Parathyroid adenoma (tissue), 2 donors: ENCODE measurements at regions not wholly inside any gene's neighbourhood (a gene's known extent, or its start where the extent isn't known, plus 50 kb on each side); places are given as distances from the start of the nearest gene placed in this dataset.
A peak's percentile ranks its signal among the peaks of the same experiment; 100 is the strongest.

Source experiments
- H2AFZ ChIP-seq: fragments of 300-600 bp; sonication (generic); one replicate; pipeline ENCODE4 v1.7.0; 2017; ENCODE audit warnings: antibody characterized with exemption, mild to moderate bottlenecking
- H3K27ac ChIP-seq: fragments of 300-600 bp; sonication (generic); one replicate; pipeline ENCODE4 v1.7.0; 2017
- H3K27me3 ChIP-seq: fragments of 300-600 bp; sonication (generic); one replicate; pipeline ENCODE4 v1.7.0; 2017; ENCODE audit warnings: low read length; ENCODE audit not compliant: control insufficient read depth, insufficient read depth
- H3K36me3 ChIP-seq: fragments of 300-600 bp; sonication (generic); one replicate; pipeline ENCODE4 v1.7.0; 2017; ENCODE audit warnings: low read length; ENCODE audit not compliant: control insufficient read depth, insufficient read depth
- H3K4me1 ChIP-seq: fragments of 300-600 bp; sonication (generic); one replicate; pipeline ENCODE4 v1.7.0; 2017; ENCODE audit warnings: control low read depth
- H3K4me2 ChIP-seq: fragments of 300-600 bp; sonication (generic); one replicate; pipeline ENCODE4 v1.7.0; 2017; ENCODE audit warnings: low read length
- H3K4me3 ChIP-seq: fragments of 300-600 bp; sonication (generic); one replicate; pipeline ENCODE4 v1.7.0; 2017; ENCODE audit warnings: low read depth, low read length
- H3K79me2 ChIP-seq: fragments of 300-600 bp; sonication (generic); one replicate; pipeline ENCODE4 v1.7.0; 2017; ENCODE audit warnings: control low read depth
- H3K9ac ChIP-seq: fragments of 300-600 bp; sonication (generic); one replicate; pipeline ENCODE4 v1.7.0; 2017; ENCODE audit warnings: mild to moderate bottlenecking
- H3K9me3 ChIP-seq: fragments of 300-600 bp; sonication (generic); one replicate; pipeline ENCODE4 v1.7.0; 2017; ENCODE audit warnings: low read length; ENCODE audit not compliant: control insufficient read depth
- TF ChIP-seq, protein P1 (sequence below): fragments of 300-600 bp; sonication (generic); IDR thresholded peaks from one replicate; pipeline ENCODE4 v1.7.0; 2017; ENCODE audit warnings: antibody characterized with exemption, mild to moderate bottlenecking
- donor health status: primary hyperparathyroidism.

DNA sequence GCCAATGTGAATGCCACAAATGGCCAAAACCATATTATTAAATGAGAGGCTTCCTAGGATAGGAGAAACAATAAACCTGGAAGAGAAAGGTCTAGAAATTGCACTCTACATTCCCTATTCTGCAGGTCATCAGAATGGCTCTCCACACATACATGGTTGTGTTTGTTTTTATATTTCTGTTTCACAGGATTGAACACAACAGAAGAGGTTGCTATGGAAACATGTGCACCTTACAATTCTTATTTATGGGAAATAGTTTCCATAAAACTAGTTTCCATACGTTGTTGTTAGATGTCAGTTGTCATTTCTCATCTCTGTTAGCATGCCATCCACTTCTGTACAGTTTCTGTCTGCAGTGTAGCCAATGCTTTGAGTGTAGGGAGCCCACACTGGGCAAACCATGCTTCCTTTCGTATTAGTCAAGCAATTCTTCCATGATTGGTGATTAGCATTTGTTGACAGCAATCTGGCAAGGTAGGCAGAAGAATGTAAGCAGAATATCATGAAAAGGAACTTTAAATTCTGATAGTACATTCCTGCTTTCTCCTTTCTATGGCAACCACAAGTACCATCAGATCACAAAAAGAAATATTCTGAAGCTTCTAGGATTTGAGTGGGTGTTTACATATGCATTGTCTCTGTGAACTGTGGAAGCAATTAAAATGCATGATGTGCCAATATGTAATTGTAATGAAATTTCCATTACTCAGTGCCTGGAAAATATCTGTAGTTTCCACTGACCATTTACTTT lies 141.6 kb upstream of the AVPR1A start:
- no peaks in the 10 kb centered on the region for H3K4me1 ChIP-seq
- no peaks in the 10 kb centered on the region for H3K79me2 ChIP-seq
- no peaks in the 10 kb centered on the region for H3K36me3 ChIP-seq
- no peak overlapping the region for H3K4me2 ChIP-seq
- no peak overlapping the region for H3K4me3 ChIP-seq
- TF ChIP-seq, protein P1, sequence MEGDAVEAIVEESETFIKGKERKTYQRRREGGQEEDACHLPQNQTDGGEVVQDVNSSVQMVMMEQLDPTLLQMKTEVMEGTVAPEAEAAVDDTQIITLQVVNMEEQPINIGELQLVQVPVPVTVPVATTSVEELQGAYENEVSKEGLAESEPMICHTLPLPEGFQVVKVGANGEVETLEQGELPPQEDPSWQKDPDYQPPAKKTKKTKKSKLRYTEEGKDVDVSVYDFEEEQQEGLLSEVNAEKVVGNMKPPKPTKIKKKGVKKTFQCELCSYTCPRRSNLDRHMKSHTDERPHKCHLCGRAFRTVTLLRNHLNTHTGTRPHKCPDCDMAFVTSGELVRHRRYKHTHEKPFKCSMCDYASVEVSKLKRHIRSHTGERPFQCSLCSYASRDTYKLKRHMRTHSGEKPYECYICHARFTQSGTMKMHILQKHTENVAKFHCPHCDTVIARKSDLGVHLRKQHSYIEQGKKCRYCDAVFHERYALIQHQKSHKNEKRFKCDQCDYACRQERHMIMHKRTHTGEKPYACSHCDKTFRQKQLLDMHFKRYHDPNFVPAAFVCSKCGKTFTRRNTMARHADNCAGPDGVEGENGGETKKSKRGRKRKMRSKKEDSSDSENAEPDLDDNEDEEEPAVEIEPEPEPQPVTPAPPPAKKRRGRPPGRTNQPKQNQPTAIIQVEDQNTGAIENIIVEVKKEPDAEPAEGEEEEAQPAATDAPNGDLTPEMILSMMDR, result no peak
- no peak overlapping the region for H3K9ac ChIP-seq
- no peaks in the 10 kb centered on the region for H3K27me3 ChIP-seq
- no peaks in the 10 kb centered on the region for H3K9me3 ChIP-seq
- no peak overlapping the region for H3K27ac ChIP-seq
- no peak overlapping the region for H2AFZ ChIP-seq

DNA sequence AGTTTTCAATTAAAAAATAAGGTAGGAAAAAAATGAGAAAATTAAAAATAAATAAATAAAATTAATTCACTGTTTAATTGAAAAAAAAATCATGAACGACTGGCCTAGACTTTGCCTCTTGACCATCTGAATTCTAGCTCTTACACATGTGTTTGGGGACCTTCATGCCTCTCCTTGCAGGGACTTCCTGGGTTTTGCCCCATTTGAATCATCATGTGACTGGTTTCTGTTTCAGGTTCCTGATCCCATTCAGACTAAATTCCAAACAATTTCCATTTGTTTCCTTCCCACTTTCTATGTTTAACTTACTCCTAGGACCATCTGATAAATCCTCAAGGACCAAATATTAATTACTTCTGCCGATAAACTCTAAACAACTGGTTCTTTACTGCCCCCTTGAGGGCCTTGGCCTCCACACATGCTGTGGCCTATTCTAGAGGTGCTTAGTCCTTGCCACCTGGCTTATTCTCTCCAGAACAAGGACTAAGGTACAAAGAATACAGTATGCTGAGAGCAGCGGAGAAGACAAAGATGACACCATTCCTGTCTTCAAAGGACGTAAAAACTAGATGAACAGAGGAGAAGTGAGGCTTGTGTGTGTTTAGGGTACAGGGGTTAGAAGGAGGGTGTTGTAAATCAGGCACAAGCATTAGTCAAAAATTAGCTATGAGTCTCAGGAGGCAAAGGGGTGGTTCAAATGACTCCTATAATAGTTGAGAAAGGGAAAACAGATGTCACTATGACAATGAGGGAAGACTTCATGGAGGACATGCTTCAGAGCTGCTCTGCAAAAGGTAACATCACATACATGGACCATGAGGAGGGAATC lies 125.8 kb upstream of the AVPR1A start:
- Histone ChIP-seq H2AFZ (no peak overlapping the region), H3K4me1 (no peaks in the 10 kb centered on the region), H3K9me3 (no peaks in the 10 kb centered on the region), H3K79me2 (no peaks in the 10 kb centered on the region), H3K4me2 (peak overlapping the region; percentile 43), H3K36me3 (no peaks in the 10 kb centered on the region), H3K27me3 (no peaks in the 10 kb centered on the region), H3K27ac (no peak overlapping the region), H3K4me3 (no peak overlapping the region), H3K9ac (no peak overlapping the region)
- TF ChIP-seq, protein P1, result peak; percentile 68

DNA sequence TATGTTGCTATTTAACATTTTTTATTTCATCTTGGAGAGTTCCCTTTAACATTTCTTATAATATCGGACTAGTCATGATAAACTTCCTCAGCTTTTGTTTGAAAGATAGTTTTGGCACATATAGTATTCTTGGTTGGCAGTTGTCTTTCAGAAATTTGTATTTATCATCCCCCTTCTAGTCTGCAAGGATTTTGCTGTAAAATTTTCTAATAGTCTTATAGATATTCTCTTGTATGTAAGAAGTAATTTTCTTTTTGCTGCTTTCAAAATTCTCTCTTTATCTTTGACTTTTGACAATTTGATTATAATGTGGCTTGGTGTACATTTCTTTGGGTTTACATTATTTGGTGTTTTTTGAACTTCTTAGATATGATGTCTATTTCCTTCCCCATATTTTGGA lies 116.0 kb upstream of the AVPR1A start:
- Histone ChIP-seq H3K27ac (no peak overlapping the region), H3K4me1 (no peaks in the 10 kb centered on the region), H3K79me2 (no peaks in the 10 kb centered on the region), H3K27me3 (no peaks in the 10 kb centered on the region), H3K36me3 (no peaks in the 10 kb centered on the region), H3K9me3 (no peaks in the 10 kb centered on the region), H3K4me3 (no peak overlapping the region), H3K4me2 (no peak overlapping the region), H2AFZ (no peak overlapping the region), H3K9ac (no peak overlapping the region)
- TF ChIP-seq, protein P1, result no peak

DNA sequence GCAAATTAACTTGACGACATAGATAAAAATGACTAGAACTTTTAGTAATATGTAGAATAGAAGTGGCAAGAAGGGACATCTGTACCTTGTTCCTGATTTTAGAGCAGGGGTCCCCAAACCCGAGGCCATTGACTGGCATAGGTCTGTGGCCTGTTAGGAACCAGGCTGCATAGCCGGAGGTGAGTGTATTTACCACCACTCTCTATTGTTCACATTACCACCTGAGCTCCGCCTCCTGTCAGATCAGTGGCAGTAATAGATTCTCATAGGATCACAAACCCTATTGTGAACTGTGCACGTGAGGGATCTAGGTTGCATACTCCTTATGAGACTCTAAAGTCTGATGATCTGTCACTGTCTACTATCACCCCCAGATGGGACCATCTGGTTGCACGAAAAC lies 113.6 kb upstream of the AVPR1A start:
- Histone ChIP-seq H3K27me3 (no peaks in the 10 kb centered on the region), H3K27ac (no peak overlapping the region), H3K9ac (no peak overlapping the region), H3K36me3 (no peaks in the 10 kb centered on the region), H3K4me1 (no peaks in the 10 kb centered on the region), H3K79me2 (no peaks in the 10 kb centered on the region), H3K4me2 (no peak overlapping the region), H2AFZ (no peak overlapping the region), H3K9me3 (no peaks in the 10 kb centered on the region), H3K4me3 (no peak overlapping the region)
- TF ChIP-seq, protein P1, result no peak
